GM18861 (cell line): ENCODE measurements at regions not wholly inside any gene's neighbourhood (a gene's known extent, or its start where the extent isn't known, plus 50 kb on each side); places are given as distances from the start of the nearest gene placed in this dataset.
"Not testable (repeated sequence)": the region's sequence is repeated elsewhere in the genome, so short reads cannot be mapped to it uniquely, and the experiment has no call there.

Experiments used
- ATAC-seq: cut with Tn5 transposase; IDR thresholded peaks from one replicate; pipeline ENCODE4 v1.9.1; 2021; ENCODE audit not compliant: unreplicated experiment

- ATAC-seq, result no peak
Observed at GRCh38 chr9:108264093-108264492, 591.7 kb downstream of the ACTL7B start.

- ATAC-seq, result no peak
Observed at GRCh38 chr9:108262836-108263235, 593.0 kb downstream of the ACTL7B start.

- no peak for ATAC-seq
Observed at GRCh38 chr9:108259917-108260675, 595.7 kb downstream of the ACTL7B start.

- ATAC-seq, result no peak
Observed at GRCh38 chr9:108258640-108259039, 597.1 kb downstream of the ACTL7B start.

- ATAC-seq, result no peak
Observed at GRCh38 chr9:108257382-108257781, 598.4 kb downstream of the ACTL7B start.

GRCh38 chr9:108254236-108254635, 601.5 kb downstream of the ACTL7B start:
- ATAC-seq, result no peak

- ATAC-seq, result not testable (repeated sequence)
Observed at GRCh38 chr9:108247391-108247790, 608.4 kb downstream of the ACTL7B start.

- ATAC-seq, result no peak
Observed at GRCh38 chr9:108245901-108246300, 609.9 kb downstream of the ACTL7B start.

GRCh38 chr9:108245331-108245730, 610.5 kb downstream of the ACTL7B start:
- no peak for ATAC-seq

- no peak for ATAC-seq
Observed at GRCh38 chr9:108244686-108245085, 611.1 kb downstream of the ACTL7B start.

GRCh38 chr9:108241384-108242073, 614.3 kb downstream of the ACTL7B start:
- no peak for ATAC-seq

- no peak for ATAC-seq
Observed at GRCh38 chr9:108239696-108240321, 616.0 kb downstream of the ACTL7B start.

GRCh38 chr9:108235609-108236008, 620.2 kb downstream of the ACTL7B start:
- no peak for ATAC-seq

GRCh38 chr9:108234811-108235210, 621.0 kb downstream of the ACTL7B start:
- ATAC-seq, result no peak

GRCh38 chr9:108225149-108225800, 630.5 kb downstream of the ACTL7B start:
- no peak for ATAC-seq

GRCh38 chr9:108224716-108225115, 631.1 kb downstream of the ACTL7B start:
- ATAC-seq, result no peak

GRCh38 chr9:108219664-108220063, 636.1 kb downstream of the ACTL7B start:
- ATAC-seq, result no peak

- ATAC-seq, result no peak
Observed at GRCh38 chr9:108217431-108218349, 638.1 kb downstream of the ACTL7B start.

GRCh38 chr9:108213511-108213910, 642.3 kb downstream of the ACTL7B start:
- ATAC-seq, result no peak

- ATAC-seq, result no peak
Observed at GRCh38 chr9:108212184-108212583, 643.6 kb downstream of the ACTL7B start.
